ENCODE measurements at regions not wholly inside any gene's neighbourhood (a gene's known extent, or its start where the extent isn't known, plus 50 kb on each side); places are given as distances from the start of the nearest gene placed in this dataset.
"Not testable (repeated sequence)": the region's sequence is repeated elsewhere in the genome, so short reads cannot be mapped to it uniquely, and the experiment has no call there.

GRCh38 chr7:85287106-85287825 lies 100.4 kb upstream of the SEMA3D start:
- no peaks in the 10 kb centered on the region for H3K9me3 Mint-ChIP-seq
- CTCF ChIA-PET, result no interaction called here
- no peak overlapping the region for H3K27ac Mint-ChIP-seq
- no peaks in the 10 kb centered on the region for H3K36me3 Mint-ChIP-seq (ENCODE audit: low read depth)
- no peaks in the 10 kb centered on the region for H3K4me1 Mint-ChIP-seq
- no peak for DNase-seq
- H3K27me3 Mint-ChIP-seq, result no peaks in the 10 kb centered on the region
- H3K4me3 Mint-ChIP-seq, result no peak overlapping the region
- POLR2A ChIA-PET, result no interaction called here

- no peak overlapping the region for H3K27ac Mint-ChIP-seq
- CTCF ChIA-PET, result no interaction called here
- H3K27me3 Mint-ChIP-seq, result no peaks in the 10 kb centered on the region
- no peaks in the 10 kb centered on the region for H3K4me1 Mint-ChIP-seq
- POLR2A ChIA-PET, result no interaction called here
- H3K4me3 Mint-ChIP-seq, result no peak overlapping the region
- no peak for DNase-seq
- H3K9me3 Mint-ChIP-seq, result no peaks in the 10 kb centered on the region
- H3K36me3 Mint-ChIP-seq (ENCODE audit: low read depth), result no peaks in the 10 kb centered on the region
Observed at GRCh38 chr7:85286446-85286845, 99.6 kb upstream of the SEMA3D start.

- H3K27ac Mint-ChIP-seq, result no peak overlapping the region
- no peak overlapping the region for H3K4me3 Mint-ChIP-seq
- POLR2A ChIA-PET, result no interaction called here
- no peaks in the 10 kb centered on the region for H3K27me3 Mint-ChIP-seq
- CTCF ChIA-PET, result no interaction called here
- no peaks in the 10 kb centered on the region for H3K9me3 Mint-ChIP-seq
- no peaks in the 10 kb centered on the region for H3K36me3 Mint-ChIP-seq (ENCODE audit: low read depth)
- H3K4me1 Mint-ChIP-seq, result no peaks in the 10 kb centered on the region
- DNase-seq, result no peak
Observed at GRCh38 chr7:85285527-85285926, 98.7 kb upstream of the SEMA3D start.

- Mint-ChIP-seq H3K4me1 (no peaks in the 10 kb centered on the region), H3K36me3 (ENCODE audit: low read depth) (no peaks in the 10 kb centered on the region), H3K27me3 (no peaks in the 10 kb centered on the region), H3K4me3 (no peak overlapping the region), H3K27ac (no peak overlapping the region), H3K9me3 (no peaks in the 10 kb centered on the region)
- ChIA-PET POLR2A (no interaction called here), CTCF (no interaction called here)
- no peak for DNase-seq
Observed at GRCh38 chr7:85275204-85275603, 88.3 kb upstream of the SEMA3D start.

GRCh38 chr7:85274454-85274853 lies 87.6 kb upstream of the SEMA3D start:
- H3K9me3 Mint-ChIP-seq, result no peaks in the 10 kb centered on the region
- POLR2A ChIA-PET, result no interaction called here

GRCh38 chr7:85262891-85263290 lies 76.0 kb upstream of the SEMA3D start:
- Mint-ChIP-seq H3K9me3 (no peaks in the 10 kb centered on the region), H3K4me3 (no peak overlapping the region)
- POLR2A ChIA-PET, result no interaction called here

More at GRCh38 chr7:85274454-85274853, 87.6 kb upstream of the SEMA3D start:
- Mint-ChIP-seq H3K27ac (no peak overlapping the region), H3K4me3 (no peak overlapping the region), H3K36me3 (ENCODE audit: low read depth) (no peaks in the 10 kb centered on the region), H3K27me3 (no peaks in the 10 kb centered on the region), H3K4me1 (no peaks in the 10 kb centered on the region)
- CTCF ChIA-PET, result no interaction called here
- no peak for DNase-seq

GRCh38 chr7:85261336-85261735 lies 74.5 kb upstream of the SEMA3D start:
- H3K27ac Mint-ChIP-seq, result no peak overlapping the region
- no peaks in the 10 kb centered on the region for H3K4me1 Mint-ChIP-seq
- no peak overlapping the region for H3K4me3 Mint-ChIP-seq
- no peaks in the 10 kb centered on the region for H3K27me3 Mint-ChIP-seq
- ChIA-PET POLR2A (no interaction called here), CTCF (no interaction called here)
- no peaks in the 10 kb centered on the region for H3K36me3 Mint-ChIP-seq (ENCODE audit: low read depth)
- no peaks in the 10 kb centered on the region for H3K9me3 Mint-ChIP-seq
- no peak for DNase-seq

More at GRCh38 chr7:85262891-85263290, 76.0 kb upstream of the SEMA3D start:
- no peak for DNase-seq
- no peaks in the 10 kb centered on the region for H3K27me3 Mint-ChIP-seq
- H3K27ac Mint-ChIP-seq, result no peak overlapping the region
- H3K36me3 Mint-ChIP-seq (ENCODE audit: low read depth), result no peaks in the 10 kb centered on the region
- CTCF ChIA-PET, result no interaction called here
- no peaks in the 10 kb centered on the region for H3K4me1 Mint-ChIP-seq

- H3K4me3 Mint-ChIP-seq; H3K4me1 Mint-ChIP-seq; CTCF ChIA-PET; DNase-seq; H3K36me3 Mint-ChIP-seq (ENCODE audit: low read depth); H3K27me3 Mint-ChIP-seq; H3K27ac Mint-ChIP-seq; H3K9me3 Mint-ChIP-seq; POLR2A ChIA-PET: not testable (repeated sequence)
Observed at GRCh38 chr7:85249787-85250186, 62.9 kb upstream of the SEMA3D start.

GRCh38 chr7:85239109-85239508 lies 52.3 kb upstream of the SEMA3D start:
- Mint-ChIP-seq H3K4me1 (no peaks in the 10 kb centered on the region), H3K27me3 (no peaks in the 10 kb centered on the region), H3K36me3 (ENCODE audit: low read depth) (no peaks in the 10 kb centered on the region), H3K4me3 (no peak overlapping the region), H3K27ac (no peak overlapping the region), H3K9me3 (no peaks in the 10 kb centered on the region)
- CTCF ChIA-PET, result no interaction called here
- DNase-seq, result no peak
- POLR2A ChIA-PET, result no interaction called here

- H3K4me3 Mint-ChIP-seq, result no peak overlapping the region
- H3K9me3 Mint-ChIP-seq, result no peaks in the 10 kb centered on the region
- no peaks in the 10 kb centered on the region for H3K4me1 Mint-ChIP-seq
- ChIA-PET CTCF (no interaction called here), POLR2A (no interaction called here)
- DNase-seq, result no peak
- no peaks in the 10 kb centered on the region for H3K36me3 Mint-ChIP-seq (ENCODE audit: low read depth)
- H3K27ac Mint-ChIP-seq, result no peak overlapping the region
- H3K27me3 Mint-ChIP-seq, result no peaks in the 10 kb centered on the region
Observed at GRCh38 chr7:85237721-85238120, 50.9 kb upstream of the SEMA3D start.

All from activated CD4-positive, alpha-beta T cell treated with anti-CD3 and anti-CD28 coated beads, Interleukin-2, amount 10 ng/mL, durations not matched to agents 7 days and 5 days (primary cell).